ENCODE measurements at regions not wholly inside any gene's neighbourhood (a gene's known extent, or its start where the extent isn't known, plus 50 kb on each side); places are given as distances from the start of the nearest gene placed in this dataset.

- H3K4me1 ChIP-seq (ENCODE audit: control insufficient read depth, insufficient read depth, low read length): no peaks in the 10 kb centered on the region
- intact Hi-C loops (cut with DNase I): no loop called here
- no peak for DNase-seq
- no peak overlapping the region for H3K4me3 ChIP-seq (ENCODE audit: low read length)
- WGBS: 83% methylated on average over 18 of the region's 18 CpGs
- no peak overlapping the region for H3K27ac ChIP-seq (ENCODE audit: low read length)
- H3K9me3 ChIP-seq (ENCODE audit: control insufficient read depth, low read length): no peaks in the 10 kb centered on the region
- ATAC-seq: no peak
- no peaks in the 10 kb centered on the region for H3K27me3 ChIP-seq (ENCODE audit: control insufficient read depth, insufficient read depth)
Measured at GRCh38 chr14:99062772-99063418, 209.1 kb downstream of the BCL11B start.

GRCh38 chr14:99063620-99064225 is 208.3 kb downstream of the BCL11B start:
- Histone ChIP-seq H3K27ac (ENCODE audit: low read length) (no peak overlapping the region), H3K4me1 (ENCODE audit: control insufficient read depth, insufficient read depth, low read length) (no peaks in the 10 kb centered on the region), H3K4me3 (ENCODE audit: low read length) (no peak overlapping the region), H3K27me3 (ENCODE audit: control insufficient read depth, insufficient read depth) (no peaks in the 10 kb centered on the region), H3K9me3 (ENCODE audit: control insufficient read depth, low read length) (no peaks in the 10 kb centered on the region)
- intact Hi-C loops (cut with DNase I): no loop called here
- ATAC-seq: no peak
- 79% methylated on average over 10 of the region's 10 CpGs for WGBS
- no peak for DNase-seq

DNA sequence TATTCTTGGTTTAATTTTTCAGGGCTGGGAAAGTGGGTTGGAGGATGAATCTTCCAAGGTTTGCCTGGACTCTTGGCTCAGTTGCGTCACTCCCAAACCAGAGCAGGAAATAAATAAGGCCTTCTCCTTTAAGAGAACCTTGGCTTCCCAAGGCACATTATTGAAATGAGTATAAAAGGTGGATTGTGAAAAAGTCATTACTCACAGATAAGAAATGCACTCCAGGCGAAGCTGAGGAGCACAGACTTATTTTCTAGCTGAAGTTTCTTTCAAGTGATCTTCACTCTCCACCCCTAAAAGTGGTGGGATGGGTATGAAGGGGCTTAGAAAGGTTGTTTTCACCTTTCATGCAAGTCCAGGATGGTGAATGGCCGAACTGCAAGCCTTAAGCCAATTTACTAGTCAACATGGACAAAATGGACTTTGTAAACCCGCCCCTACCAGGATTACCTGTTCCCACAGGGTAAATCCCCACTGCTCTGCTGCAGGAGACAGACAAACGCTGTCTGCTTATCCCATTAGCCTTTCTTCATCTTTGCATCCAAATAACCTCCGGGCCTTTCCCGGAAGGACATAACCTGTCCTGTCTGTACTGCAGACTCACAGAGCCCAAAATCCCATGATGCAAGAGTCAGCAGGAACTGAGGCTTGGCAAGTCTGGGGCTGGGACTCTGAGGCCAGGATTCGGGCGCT is 207.6 kb downstream of the BCL11B start:
- H3K4me3 ChIP-seq (ENCODE audit: low read length): no peak overlapping the region
- 78% methylated on average over 9 of the region's 9 CpGs for WGBS
- H3K27me3 ChIP-seq (ENCODE audit: control insufficient read depth, insufficient read depth): no peaks in the 10 kb centered on the region
- H3K4me1 ChIP-seq (ENCODE audit: control insufficient read depth, insufficient read depth, low read length): no peaks in the 10 kb centered on the region
- no peak overlapping the region for H3K27ac ChIP-seq (ENCODE audit: low read length)
- no peak for ATAC-seq
- no peaks in the 10 kb centered on the region for H3K9me3 ChIP-seq (ENCODE audit: control insufficient read depth, low read length)
- intact Hi-C loops (cut with DNase I): no loop called here
- no peak for DNase-seq

DNA sequence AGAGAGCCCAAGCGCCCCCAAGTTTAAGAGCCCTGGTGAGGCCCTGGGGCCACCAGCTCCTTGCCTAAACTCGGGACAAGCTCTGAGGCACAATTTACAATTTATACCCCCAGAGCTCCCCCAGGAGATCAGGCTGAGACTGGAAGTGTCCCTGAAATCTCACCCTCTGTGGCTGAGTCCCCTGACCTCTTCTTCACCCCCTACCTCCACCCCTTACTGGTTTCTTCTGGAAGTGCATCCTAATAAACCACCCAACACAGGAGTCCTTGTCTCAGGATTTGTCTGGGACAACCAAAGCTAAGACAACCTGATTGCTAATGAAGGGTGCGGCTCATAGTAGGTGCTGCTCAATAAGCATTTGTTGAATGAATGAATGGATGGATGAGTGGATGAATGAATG is 206.4 kb downstream of the BCL11B start:
- WGBS: 84% methylated on average over 3 of the region's 3 CpGs
- ATAC-seq: no peak
- Histone ChIP-seq H3K4me1 (ENCODE audit: control insufficient read depth, insufficient read depth, low read length) (no peaks in the 10 kb centered on the region), H3K27ac (ENCODE audit: low read length) (no peak overlapping the region), H3K4me3 (ENCODE audit: low read length) (no peak overlapping the region), H3K9me3 (ENCODE audit: control insufficient read depth, low read length) (no peaks in the 10 kb centered on the region), H3K27me3 (ENCODE audit: control insufficient read depth, insufficient read depth) (no peaks in the 10 kb centered on the region)
- intact Hi-C loops (cut with DNase I): no loop called here
- no peak for DNase-seq

- no peak overlapping the region for H3K4me3 ChIP-seq (ENCODE audit: low read length)
- no peaks in the 10 kb centered on the region for H3K4me1 ChIP-seq (ENCODE audit: control insufficient read depth, insufficient read depth, low read length)
- WGBS: 84% methylated on average over 23 of the region's 23 CpGs
- no peaks in the 10 kb centered on the region for H3K27me3 ChIP-seq (ENCODE audit: control insufficient read depth, insufficient read depth)
- H3K27ac ChIP-seq (ENCODE audit: low read length): no peak overlapping the region
- ATAC-seq (no peak), DNase-seq (no peak)
- intact Hi-C loops (cut with DNase I): no loop called here
- H3K9me3 ChIP-seq (ENCODE audit: control insufficient read depth, low read length): peaks cover 4% of the 10 kb centered on the region
Measured at GRCh38 chr14:99066378-99066777, 205.6 kb downstream of the BCL11B start.

DNA sequence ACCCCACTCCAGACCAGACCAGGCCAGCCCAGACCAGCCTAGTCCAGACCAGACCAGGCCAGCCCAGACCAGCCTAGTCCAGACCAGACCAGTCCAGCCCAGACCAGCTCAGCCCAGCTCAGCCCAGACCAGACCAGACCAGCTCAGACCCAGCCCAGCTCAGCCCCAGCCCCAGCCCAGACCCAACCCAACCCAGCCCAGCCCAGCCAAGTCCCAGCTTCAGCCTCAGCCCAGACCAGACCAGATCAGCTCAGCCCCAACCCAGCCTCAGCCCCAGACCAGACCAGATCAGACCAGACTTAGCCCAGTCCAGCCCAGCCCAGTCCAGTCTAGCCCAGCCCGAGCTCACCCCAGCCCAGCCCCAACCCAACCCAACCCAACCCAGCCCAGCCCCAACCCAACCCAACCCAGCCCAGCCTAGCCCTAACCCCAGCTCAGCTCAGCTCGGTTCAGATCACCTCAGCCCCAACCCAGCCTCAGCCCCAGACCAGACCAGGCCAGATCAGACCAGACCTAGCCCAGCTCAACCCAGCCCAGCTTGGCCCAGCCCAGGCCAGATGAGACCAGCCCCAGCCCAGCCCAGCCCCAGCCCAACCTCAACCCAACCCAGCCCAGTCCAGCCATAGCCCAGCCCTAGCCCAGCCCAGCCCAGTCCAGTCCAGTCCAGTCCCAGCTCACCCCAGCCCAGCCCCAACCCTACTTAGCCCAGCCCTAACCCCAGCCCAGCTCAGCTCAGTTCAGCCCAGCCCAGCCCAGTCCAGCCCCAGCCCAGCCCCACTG is 204.7 kb downstream of the BCL11B start:
- intact Hi-C loops (cut with DNase I): no loop called here
- Histone ChIP-seq H3K9me3 (ENCODE audit: control insufficient read depth, low read length) (peaks cover 4% of the 10 kb centered on the region), H3K4me3 (ENCODE audit: low read length) (no peak overlapping the region), H3K27me3 (ENCODE audit: control insufficient read depth, insufficient read depth) (no peaks in the 10 kb centered on the region), H3K27ac (ENCODE audit: low read length) (no peak overlapping the region), H3K4me1 (ENCODE audit: control insufficient read depth, insufficient read depth, low read length) (no peaks in the 10 kb centered on the region)
- 85% methylated on average over 2 of the region's 2 CpGs for WGBS
- DNase-seq (no peak), ATAC-seq (peak in 1 of 2 donors; percentile 40)

DNA sequence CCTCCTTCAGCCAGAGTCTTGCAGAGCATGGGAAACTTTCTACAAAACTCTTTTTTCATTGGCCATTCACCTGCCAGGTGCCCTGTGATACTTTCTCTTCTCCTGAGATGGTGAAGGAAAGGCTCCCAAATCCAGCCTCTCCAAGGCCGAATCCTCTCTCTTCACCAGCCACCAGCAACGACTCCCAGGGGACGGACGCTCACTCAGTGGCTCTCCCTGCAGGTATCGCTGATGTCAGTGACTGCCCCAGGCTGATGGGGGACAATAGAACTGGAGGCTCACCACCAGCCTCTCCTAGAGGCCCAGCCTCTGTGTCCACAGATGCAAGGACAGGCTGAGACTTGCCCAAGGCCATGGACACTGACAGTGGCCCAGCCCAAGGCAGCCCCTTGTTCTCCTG is 204.1 kb downstream of the BCL11B start:
- Histone ChIP-seq H3K27ac (ENCODE audit: low read length) (no peak overlapping the region), H3K4me3 (ENCODE audit: low read length) (no peak overlapping the region), H3K27me3 (ENCODE audit: control insufficient read depth, insufficient read depth) (no peaks in the 10 kb centered on the region), H3K9me3 (ENCODE audit: control insufficient read depth, low read length) (peaks cover 4% of the 10 kb centered on the region), H3K4me1 (ENCODE audit: control insufficient read depth, insufficient read depth, low read length) (no peaks in the 10 kb centered on the region)
- DNase-seq (no peak), ATAC-seq (no peak)
- intact Hi-C loops (cut with DNase I): no loop called here
- 90% methylated on average over 5 of the region's 5 CpGs for WGBS

DNA sequence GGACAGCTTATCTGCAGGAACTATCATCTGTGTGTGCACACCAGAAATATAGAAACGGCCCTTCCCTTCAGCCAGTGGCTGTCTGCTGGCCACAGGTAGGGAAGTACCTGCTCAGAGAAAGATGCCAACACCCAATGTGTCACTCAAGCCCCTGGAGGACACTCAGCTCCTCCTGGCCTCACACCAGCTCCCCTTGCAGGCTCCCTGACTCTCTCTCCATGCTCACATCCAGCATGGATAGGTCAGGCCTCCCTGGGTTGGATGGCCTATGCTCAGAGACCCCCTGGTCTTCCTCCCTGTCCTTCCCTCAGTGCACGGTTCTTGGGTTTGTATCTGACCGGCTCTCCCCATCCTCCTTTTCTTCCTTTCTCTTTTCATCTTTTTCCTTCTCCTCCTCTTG is 202.1 kb downstream of the BCL11B start:
- H3K9me3 ChIP-seq (ENCODE audit: control insufficient read depth, low read length): peaks cover 4% of the 10 kb centered on the region
- DNase-seq (no peak), ATAC-seq (no peak)
- no peaks in the 10 kb centered on the region for H3K4me1 ChIP-seq (ENCODE audit: control insufficient read depth, insufficient read depth, low read length)
- intact Hi-C loops (cut with DNase I): no loop called here
- no peaks in the 10 kb centered on the region for H3K27me3 ChIP-seq (ENCODE audit: control insufficient read depth, insufficient read depth)
- no peak overlapping the region for H3K27ac ChIP-seq (ENCODE audit: low read length)
- H3K4me3 ChIP-seq (ENCODE audit: low read length): no peak overlapping the region
- 68% methylated on average over 3 of the region's 3 CpGs for WGBS

GRCh38 chr14:99072433-99072832 is 199.6 kb downstream of the BCL11B start:
- intact Hi-C loops (cut with DNase I): no loop called here
- DNase-seq: no peak
- H3K4me3 ChIP-seq (ENCODE audit: low read length): no peak overlapping the region
- no peak for ATAC-seq
- H3K27ac ChIP-seq (ENCODE audit: low read length): no peak overlapping the region
- no peaks in the 10 kb centered on the region for H3K27me3 ChIP-seq (ENCODE audit: control insufficient read depth, insufficient read depth)
- 79% methylated on average over 12 of the region's 12 CpGs for WGBS
- no peaks in the 10 kb centered on the region for H3K4me1 ChIP-seq (ENCODE audit: control insufficient read depth, insufficient read depth, low read length)
- peaks cover 4% of the 10 kb centered on the region for H3K9me3 ChIP-seq (ENCODE audit: control insufficient read depth, low read length)

DNA sequence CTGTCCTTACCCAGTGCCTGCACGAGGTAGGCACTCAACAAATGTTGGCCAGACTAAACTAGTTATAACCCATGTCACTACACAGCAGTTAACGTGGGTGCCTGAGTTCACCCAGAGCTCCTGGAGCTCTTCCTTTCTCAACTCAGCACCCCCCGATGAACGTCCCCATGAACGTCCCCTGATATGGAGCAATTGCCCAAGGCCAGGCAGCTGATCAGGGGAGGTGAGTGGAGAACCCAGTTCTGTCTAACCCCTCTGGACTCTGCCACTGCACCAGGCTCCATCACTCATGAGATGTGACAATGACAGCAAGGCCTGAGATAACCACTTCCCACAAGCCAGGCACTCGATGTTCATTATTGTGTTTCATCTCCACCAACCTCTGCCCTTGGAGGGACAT is 199.0 kb downstream of the BCL11B start:
- intact Hi-C loops (cut with DNase I): no loop called here
- Histone ChIP-seq H3K4me1 (ENCODE audit: control insufficient read depth, insufficient read depth, low read length) (no peaks in the 10 kb centered on the region), H3K4me3 (ENCODE audit: low read length) (no peak overlapping the region), H3K27ac (ENCODE audit: low read length) (no peak overlapping the region), H3K27me3 (ENCODE audit: control insufficient read depth, insufficient read depth) (no peaks in the 10 kb centered on the region), H3K9me3 (ENCODE audit: control insufficient read depth, low read length) (peaks cover 4% of the 10 kb centered on the region)
- no peak for DNase-seq
- ATAC-seq: no peak
- 69% methylated on average over 6 of the region's 6 CpGs for WGBS

- Histone ChIP-seq H3K4me3 (ENCODE audit: low read length) (no peak overlapping the region), H3K27ac (ENCODE audit: low read length) (no peak overlapping the region), H3K9me3 (ENCODE audit: control insufficient read depth, low read length) (peaks cover 4% of the 10 kb centered on the region), H3K27me3 (ENCODE audit: control insufficient read depth, insufficient read depth) (no peaks in the 10 kb centered on the region), H3K4me1 (ENCODE audit: control insufficient read depth, insufficient read depth, low read length) (no peaks in the 10 kb centered on the region)
- intact Hi-C loops (cut with DNase I): no loop called here
- DNase-seq: no peak
- 62% methylated on average over 6 of the region's 6 CpGs for WGBS
- no peak for ATAC-seq
Measured at GRCh38 chr14:99073431-99073830, 198.6 kb downstream of the BCL11B start.
